GM23338 (cell line): ENCODE measurements at regions not wholly inside any gene's neighbourhood (a gene's known extent, or its start where the extent isn't known, plus 50 kb on each side); places are given as distances from the start of the nearest gene placed in this dataset.

Experiments used
- ATAC-seq: fragments of 200-7000 bp; cut with Tn5 transposase; 3 replicates; pipeline ENCODE4 v1.9.1; 2020
- DNase-seq: peaks from one replicate; pipeline ENCODE4 v3.0.0-alpha.2; 2015; ENCODE audit warnings: low spot score
- H2AFZ ChIP-seq: fragments of 200-600 bp; sonication (generic); 2 replicates; pipeline ENCODE4 v1.8.0; 2016; ENCODE audit warnings: antibody characterized with exemption, mild to moderate bottlenecking, moderate library complexity
- H3F3A ChIP-seq: fragments of 200-600 bp; sonication (generic); replicated peaks from 2 replicates; pipeline ENCODE4 v1.8.0; 2017; ENCODE audit warnings: antibody characterized with exemption, mixed run types, low read depth
- H3K27ac ChIP-seq: fragments of 200-600 bp; sonication (generic); 2 replicates; pipeline ENCODE4 v1.6.1; 2016; ENCODE audit warnings: low read depth
- H3K27me3 ChIP-seq: fragments of 200-600 bp; sonication (generic); 2 replicates; pipeline ENCODE4 v1.8.0; 2016; ENCODE audit warnings: mild to moderate bottlenecking, mixed run types, moderate library complexity; ENCODE audit not compliant: insufficient read depth
- H3K36me3 ChIP-seq: fragments of 200-600 bp; sonication (generic); 2 replicates; pipeline ENCODE4 v1.8.0; 2016; ENCODE audit warnings: mild to moderate bottlenecking; ENCODE audit not compliant: insufficient read depth
- H3K4me1 ChIP-seq: fragments of 200-600 bp; sonication (generic); 2 replicates; pipeline ENCODE4 v1.8.0; 2016; ENCODE audit warnings: mild to moderate bottlenecking, moderate library complexity; ENCODE audit not compliant: insufficient read depth
- H3K4me2 ChIP-seq: fragments of 200-600 bp; sonication (generic); 2 replicates; pipeline ENCODE4 v1.7.1; 2017; ENCODE audit warnings: mixed run types
- H3K4me3 ChIP-seq: fragments of 200-600 bp; sonication (generic); 2 replicates; pipeline ENCODE4 v1.6.1; 2016; ENCODE audit warnings: mixed run types
- H3K79me2 ChIP-seq: fragments of 200-600 bp; sonication (generic); replicated peaks from 2 replicates; pipeline ENCODE4 v1.8.0; 2017; ENCODE audit warnings: mild to moderate bottlenecking; ENCODE audit not compliant: insufficient read depth
- H3K9me2 ChIP-seq: fragments of 200-600 bp; sonication (generic); 2 replicates; pipeline ENCODE4 v1.8.0; 2017; ENCODE audit not compliant: insufficient read depth
- H4K20me1 ChIP-seq: fragments of 200-600 bp; sonication (generic); replicated peaks from 2 replicates; pipeline ENCODE4 v1.8.0; 2017; ENCODE audit warnings: mild to moderate bottlenecking; ENCODE audit not compliant: insufficient read depth
- H3K27ac Mint-ChIP-seq: 2 replicates; pipeline ENCODE4 v1.8.0; 2020; ENCODE audit warnings: inconsistent platforms, mild to moderate bottlenecking, moderate library complexity, mixed read lengths
- H3K27me3 Mint-ChIP-seq: 3 replicates; pipeline ENCODE4 v1.8.0; 2022; ENCODE audit warnings: low read depth, mild to moderate bottlenecking, moderate library complexity, mixed read lengths, inconsistent platforms; ENCODE audit not compliant: insufficient read depth, poor library complexity
- H3K36me3 Mint-ChIP-seq: 3 replicates; pipeline ENCODE4 v1.8.0; 2021; ENCODE audit warnings: low read depth, mild to moderate bottlenecking, inconsistent platforms, moderate library complexity, mixed read lengths
- H3K4me1 Mint-ChIP-seq: 3 replicates; pipeline ENCODE4 v1.8.0; 2020; ENCODE audit warnings: mild to moderate bottlenecking, inconsistent platforms, mixed read lengths
- H3K4me3 Mint-ChIP-seq: 3 replicates; pipeline ENCODE4 v1.8.0; 2021; ENCODE audit warnings: moderate library complexity, mild to moderate bottlenecking, inconsistent platforms, mixed read lengths
- H3K9me3 Mint-ChIP-seq: 3 replicates; pipeline ENCODE4 v1.8.0; 2020; ENCODE audit warnings: moderate library complexity, mild to moderate bottlenecking, inconsistent platforms, mixed read lengths
- CREB1 ChIP-seq: fragments of 250-450 bp; sonication (Bioruptor Pico); IDR thresholded peaks from 2 replicates; pipeline ENCODE4 v1.5.0; 2020; ENCODE audit warnings: low read depth, mild to moderate bottlenecking, moderate library complexity
- CTCF ChIP-seq, 2 experiments: fragments of 200-600 bp in 1 of 2; sonication (generic) in 1 of 2; conservative IDR thresholded peaks; 2 replicates each; pipeline versions ENCODE4 v1.5.1 to v1.6.1; 2016 to 2017; ENCODE audit warnings: antibody characterized with exemption in 2 of 2, low read depth in 2 of 2, mild to moderate bottlenecking in 2 of 2, moderate library complexity in 1 of 2
- EZH2 ChIP-seq: fragments of 200-600 bp; sonication (generic); IDR thresholded peaks from one replicate; pipeline ENCODE4 v1.8.0; 2017; ENCODE audit warnings: antibody characterized with exemption, mild to moderate bottlenecking, low read depth; ENCODE audit not compliant: unreplicated experiment
- EZH2phosphoT487 ChIP-seq: fragments of 200-600 bp; sonication (generic); IDR thresholded peaks from one replicate; pipeline ENCODE4 v1.8.1; 2018; ENCODE audit warnings: antibody characterized with exemption; ENCODE audit not compliant: unreplicated experiment
- JUNB ChIP-seq: IDR thresholded peaks from one replicate; pipeline ENCODE4 v1.6.1; 2016; ENCODE audit warnings: antibody characterized with exemption; ENCODE audit not compliant: unreplicated experiment
- POLR2AphosphoS5 ChIP-seq: IDR thresholded peaks from 2 replicates; pipeline ENCODE4 v1.6.1; 2016; ENCODE audit warnings: antibody characterized with exemption, low read depth
- ZNF331 ChIP-seq: fragments of 250-450 bp; sonication (Bioruptor Pico); IDR thresholded peaks from 2 replicates; pipeline ENCODE4 v1.5.0; 2020; ENCODE audit warnings: low read depth, mild to moderate bottlenecking, moderate library complexity
- ZNF462 ChIP-seq: fragments of 250-450 bp; sonication (Bioruptor Pico); IDR thresholded peaks from 2 replicates; pipeline ENCODE4 v1.5.0; 2020; ENCODE audit warnings: mild to moderate bottlenecking, moderate library complexity

- no peak overlapping the region for H3K4me2 ChIP-seq
- H2AFZ ChIP-seq: no peak overlapping the region
- Mint-ChIP-seq H3K9me3 (peaks cover 14% of the 10 kb centered on the region), H3K27me3 (no peaks in the 10 kb centered on the region), H3K36me3 (peaks cover 6% of the 10 kb centered on the region; the same call in 2 of the 3 replicates), H3K4me3 (no peak overlapping the region), H3K27ac (no peak overlapping the region), H3K4me1 (no peaks in the 10 kb centered on the region)
- H3K36me3 ChIP-seq: no peaks in the 10 kb centered on the region
- H3K9me2 ChIP-seq: peaks cover 6% of the 10 kb centered on the region; the same call in 1 of the 2 replicates
- no peaks in the 10 kb centered on the region for H3K79me2 ChIP-seq
- no peaks in the 10 kb centered on the region for H3K27me3 ChIP-seq
- no peaks in the 10 kb centered on the region for H3F3A ChIP-seq
- no peak for DNase-seq
- H3K4me3 ChIP-seq: no peak overlapping the region
- no peak overlapping the region for H3K27ac ChIP-seq
- H3K4me1 ChIP-seq: no peaks in the 10 kb centered on the region
- TF ChIP-seq JUNB: no peak
- TF ChIP-seq EZH2: no peak
- no peak for TF ChIP-seq CTCF (conservative IDR thresholded peaks at IDR 0.05; ENCODE audit: low read depth in 2 of 2)
- H4K20me1 ChIP-seq: no peaks in the 10 kb centered on the region
- ATAC-seq: no peak
Measured at GRCh38 chr1:193325042-193325441, 138.6 kb upstream of the B3GALT2 start.

- H3K4me3 Mint-ChIP-seq: no peak overlapping the region
- no peak overlapping the region for H3K4me2 ChIP-seq
- ATAC-seq (no peak), DNase-seq (peak; percentile 12)
- H3K27ac ChIP-seq: no peak overlapping the region
- peaks cover 1% of the 10 kb centered on the region; the same call in 1 of the 2 replicates for H3K9me2 ChIP-seq
- no peaks in the 10 kb centered on the region for H3K4me1 Mint-ChIP-seq
- no peaks in the 10 kb centered on the region for H3K79me2 ChIP-seq
- H3K36me3 Mint-ChIP-seq: peaks cover 3% of the 10 kb centered on the region; the same call in 1 of the 3 replicates
- no peak overlapping the region for H3K4me3 ChIP-seq
- H3K27ac Mint-ChIP-seq: no peak overlapping the region
- no peaks in the 10 kb centered on the region for H3K27me3 Mint-ChIP-seq
- no peak overlapping the region for H2AFZ ChIP-seq
- H3K36me3 ChIP-seq: no peaks in the 10 kb centered on the region
- H3K9me3 Mint-ChIP-seq: peaks cover 8% of the 10 kb centered on the region
- no peaks in the 10 kb centered on the region for H4K20me1 ChIP-seq
- no peaks in the 10 kb centered on the region for H3K4me1 ChIP-seq
- no peaks in the 10 kb centered on the region for H3K27me3 ChIP-seq
- no peaks in the 10 kb centered on the region for H3F3A ChIP-seq
- TF ChIP-seq ZNF331: no peak
- TF ChIP-seq ZNF462: no peak
- no peak for TF ChIP-seq CTCF (conservative IDR thresholded peaks at IDR 0.05; ENCODE audit: low read depth in 2 of 2)
- TF ChIP-seq POLR2AphosphoS5: no peak
- TF ChIP-seq EZH2phosphoT487: no peak
- TF ChIP-seq CREB1 (CRISPR knock-in tag): no peak
Measured at GRCh38 chr1:193322211-193322610, 135.8 kb upstream of the B3GALT2 start.
